GM12878 (cell line): ENCODE measurements at regions not wholly inside any gene's neighbourhood (a gene's known extent, or its start where the extent isn't known, plus 50 kb on each side); places are given as distances from the start of the nearest gene placed in this dataset.

Experiments used
- ATAC-seq: fragments of 200-7000 bp; cut with Tn5 transposase; 3 replicates; pipeline ENCODE4 v1.9.1; 2020; ENCODE audit warnings: mild to moderate bottlenecking, moderate library complexity
- BruUV-seq: library from RNA; stranded (reverse); fragments of 400-500 nt; replicated peaks from 2 replicates; lab custom pipeline; 2021; lab: Mats Ljungman, UMichigan
- CTCF ChIA-PET: fragments of 300-600 bp; sonication (Branson Sonifier 250); formaldehyde crosslinking; extraction: SDS; loops from one replicate; lab custom pipeline; 2021; ENCODE audit warnings: inconsistent platforms; lab: Yijun Ruan, JAX
- POLR2A ChIA-PET: fragments of 350-600 bp; formaldehyde crosslinking; extraction: SDS; loops from one replicate; lab custom pipeline; 2021; ENCODE audit warnings: inconsistent platforms; lab: Charles Lee
- RAD21 ChIA-PET: fragments of 300-600 bp; sonication (Branson Sonifier 250); formaldehyde crosslinking; loops from one replicate; lab custom pipeline; 2023; ENCODE audit warnings: antibody characterized with exemption; ENCODE audit not compliant: unreplicated experiment; lab: Charles Lee
- SMC1A ChIA-PET: fragments of 300-600 bp; sonication (Branson Sonifier 250); formaldehyde crosslinking; loops from one replicate; lab custom pipeline; 2023; ENCODE audit not compliant: unreplicated experiment, uncharacterized antibody; lab: Charles Lee
- DNase-seq: peaks from one replicate; pipeline ENCODE4 v3.0.0-alpha.2; 2011; ENCODE audit warnings: low read depth, low spot score
- FAIRE-seq: peaks from 3 replicates; lab custom pipeline; 2011; peaks lifted over from hg19 to GRCh38; lab: Jason Lieb, UNC
- H2AFZ ChIP-seq: 2 replicates; pipeline ENCODE4 v1.6.0; 2011; ENCODE audit warnings: low read depth, low read length, control low read depth; ENCODE audit not compliant: control insufficient read depth
- H3K27ac ChIP-seq: 2 replicates; pipeline ENCODE4 v1.5.1; 2011; ENCODE audit warnings: control low read depth; ENCODE audit not compliant: control insufficient read depth, insufficient read depth
- H3K27me3 ChIP-seq, 2 experiments: replicated peaks in 1 of 2; 2 replicates each; pipeline versions ENCODE4 v1.6.0 to v1.6.1; 2011; ENCODE audit warnings: low read length in 1 of 2; ENCODE audit not compliant: control insufficient read depth in 2 of 2, insufficient read depth in 2 of 2
- H3K36me3 ChIP-seq, 2 experiments: 2 replicates each; pipeline ENCODE4 v1.5.1; 2011; ENCODE audit warnings: low read length in 1 of 2; ENCODE audit not compliant: control insufficient read depth in 2 of 2, insufficient read depth in 2 of 2
- H3K4me1 ChIP-seq: 2 replicates; pipeline ENCODE4 v1.6.1; 2011; ENCODE audit warnings: mild to moderate bottlenecking, low read length, moderate library complexity, mixed read lengths; ENCODE audit not compliant: control insufficient read depth, insufficient read depth
- H3K4me2 ChIP-seq: 2 replicates; pipeline ENCODE4 v1.6.0; 2011; ENCODE audit warnings: control low read depth; ENCODE audit not compliant: control insufficient read depth, insufficient read depth
- H3K4me3 ChIP-seq: fragments of 200-600 bp; sonication (generic); 2 replicates; pipeline ENCODE4 v1.5.1; 2016
- H3K79me2 ChIP-seq: 2 replicates; pipeline ENCODE4 v1.6.0; 2011; ENCODE audit warnings: low read length; ENCODE audit not compliant: control insufficient read depth, insufficient read depth
- H3K9ac ChIP-seq: 2 replicates; pipeline ENCODE4 v1.8.0; 2011; ENCODE audit warnings: low read length, control low read depth, mixed read lengths; ENCODE audit not compliant: control insufficient read depth, insufficient read depth
- H3K9me3 ChIP-seq: replicated peaks from 3 replicates; pipeline ENCODE4 v1.5.1; 2011; ENCODE audit warnings: mild to moderate bottlenecking, low read length; ENCODE audit not compliant: control insufficient read depth, insufficient read depth
- H4K20me1 ChIP-seq: 2 replicates; pipeline ENCODE4 v1.6.0; 2011; ENCODE audit not compliant: control insufficient read depth, insufficient read depth
- CBFB ChIP-seq: IDR thresholded peaks from 2 replicates; pipeline ENCODE4 v1.6.1; 2016; ENCODE audit warnings: antibody characterized with exemption, low read depth
- CHD2 ChIP-seq: IDR thresholded peaks from 2 replicates; pipeline ENCODE4 v1.6.1; 2011; ENCODE audit warnings: low read depth, low read length, improper control_type of control experiment, borderline replicate concordance
- CREB1 ChIP-seq: IDR thresholded peaks from 2 replicates; pipeline ENCODE4 v1.6.1; 2012; ENCODE audit warnings: low read depth, mild to moderate bottlenecking, inconsistent platforms
- E4F1 ChIP-seq: fragments of 450-650 bp; IDR thresholded peaks from 2 replicates; pipeline ENCODE4 v1.6.1; 2018; ENCODE audit warnings: borderline replicate concordance, mild to moderate bottlenecking; ENCODE audit not compliant: partially characterized antibody
- FOXM1 ChIP-seq: IDR thresholded peaks from 2 replicates; pipeline ENCODE4 v1.6.1; 2012; ENCODE audit warnings: low read depth, mild to moderate bottlenecking, inconsistent platforms, low read length, moderate library complexity
- IRF3 ChIP-seq: fragments of 450-650 bp; IDR thresholded peaks from 2 replicates; pipeline ENCODE4 v1.6.1; 2014; ENCODE audit warnings: mild to moderate bottlenecking
- IRF4 ChIP-seq: IDR thresholded peaks from 2 replicates; pipeline ENCODE4 v1.6.1; 2011; ENCODE audit warnings: low read depth, low read length
- JUND ChIP-seq: IDR thresholded peaks from 2 replicates; pipeline ENCODE4 v1.6.1; 2012; ENCODE audit warnings: low read depth, mild to moderate bottlenecking, low read length, improper control_type of control experiment, moderate library complexity
- MEF2A ChIP-seq: IDR thresholded peaks from 2 replicates; pipeline ENCODE4 v1.6.1; 2011; ENCODE audit warnings: low read depth, mild to moderate bottlenecking, low read length, moderate library complexity; ENCODE audit not compliant: insufficient read depth
- MEF2B ChIP-seq: fragments of 450-650 bp; IDR thresholded peaks from 2 replicates; pipeline ENCODE4 v1.6.1; 2018; ENCODE audit warnings: mild to moderate bottlenecking, moderate library complexity; ENCODE audit not compliant: partially characterized antibody, poor library complexity, severe bottlenecking
- POLR2AphosphoS2 ChIP-seq: IDR thresholded peaks from 2 replicates; pipeline ENCODE4 v1.6.1; 2011; ENCODE audit warnings: low read depth, mild to moderate bottlenecking, low read length, improper control_type of control experiment, moderate library complexity
- POLR2AphosphoS5 ChIP-seq: IDR thresholded peaks from 2 replicates; pipeline ENCODE4 v1.6.1; 2011; ENCODE audit warnings: mild to moderate bottlenecking, low read length, inconsistent platforms
- SPI1 ChIP-seq: IDR thresholded peaks from 2 replicates; pipeline ENCODE4 v1.6.1; 2011; ENCODE audit warnings: low read depth, mild to moderate bottlenecking, low read length, moderate library complexity, borderline replicate concordance; ENCODE audit not compliant: insufficient read depth
- STAT3 ChIP-seq: IDR thresholded peaks from 2 replicates; pipeline ENCODE4 v1.6.1; 2011; ENCODE audit warnings: low read depth, low read length, improper control_type of control experiment
- YBX1 ChIP-seq: fragments of 450-650 bp; IDR thresholded peaks from 2 replicates; pipeline ENCODE4 v1.6.1; 2016; ENCODE audit warnings: antibody characterized with exemption
- YY1 ChIP-seq: IDR thresholded peaks from 2 replicates; pipeline ENCODE4 v1.6.1; 2011; ENCODE audit warnings: low read depth, mild to moderate bottlenecking, low read length
- ZBED1 ChIP-seq: IDR thresholded peaks from 2 replicates; pipeline ENCODE4 v1.6.1; 2016; ENCODE audit warnings: borderline replicate concordance
- ZNF217 ChIP-seq: fragments of 450-650 bp; IDR thresholded peaks from 2 replicates; pipeline ENCODE4 v1.6.1; 2017; ENCODE audit warnings: antibody characterized with exemption, mild to moderate bottlenecking
- ZNF592 ChIP-seq: fragments of 450-650 bp; IDR thresholded peaks from 2 replicates; pipeline ENCODE4 v1.6.1; 2017; ENCODE audit warnings: mild to moderate bottlenecking, moderate library complexity
- whole genome bisulfite sequencing: methylation state at CpG from one replicate; pipeline ENCODE4 v1.1.6; 2016; ENCODE audit warnings: low lambda C conversion rate; ENCODE audit not compliant: insufficient replicate concordance, insufficient coverage; ENCODE audit errors: missing lambda C conversion rate; 5-methylcytosine and 5-hydroxymethylcytosine counted together
- in situ Hi-C: fragments of 300-500 bp; cut with MboI; formaldehyde crosslinking; loops from 9 replicates; pipeline ENCODE4 v1.14.3; 2018; ENCODE audit warnings: mixed read lengths
- intact Hi-C: fragments of 100-400 bp; cut with micrococcal nuclease; formaldehyde crosslinking; loops from one replicate; pipeline ENCODE4 v1.14.2; 2022; ENCODE audit not compliant: unreplicated experiment

GRCh38 chr14:49017447-49017846, 568.7 kb downstream of the RPS29 start:
- Histone ChIP-seq H3K9ac (no peak overlapping the region), H3K4me2 (no peak overlapping the region), H3K36me3 (no peaks in the 10 kb centered on the region), H3K27me3 (no peaks in the 10 kb centered on the region), H3K79me2 (no peaks in the 10 kb centered on the region), H3K27ac (no peak overlapping the region), H2AFZ (no peak overlapping the region), H3K4me1 (no peaks in the 10 kb centered on the region), H4K20me1 (no peaks in the 10 kb centered on the region), H3K9me3 (no peaks in the 10 kb centered on the region), H3K4me3 (no peak overlapping the region)
- ChIA-PET CTCF (interaction anchor here (0.6 kb wide), 1 partner anchor 133 kb away, joined by 5 read pairs; no protein-coding TSS in a partner anchor), SMC1A (no interaction called here), POLR2A (no interaction called here), RAD21 (no interaction called here)
- FAIRE-seq (no peak), DNase-seq (no peak), ATAC-seq (no peak)
- no TSS peak for BruUV-seq
- 14% methylated on average over 5 of the region's 5 CpGs for WGBS
- in situ Hi-C loops (no loop called here), intact Hi-C loops (no loop called here)
- TF ChIP-seq JUND: no peak
- TF ChIP-seq CBFB: no peak
- no peak for TF ChIP-seq YBX1
- no peak for TF ChIP-seq FOXM1
- TF ChIP-seq E4F1: no peak
- no peak for TF ChIP-seq MEF2B
- no peak for TF ChIP-seq YY1
- TF ChIP-seq MEF2A: no peak
- TF ChIP-seq ZNF592: no peak
- TF ChIP-seq IRF4: no peak
- TF ChIP-seq CHD2: no peak
- TF ChIP-seq STAT3: no peak
- TF ChIP-seq POLR2AphosphoS2: no peak
- no peak for TF ChIP-seq ZNF217
- TF ChIP-seq ZBED1: no peak
- TF ChIP-seq SPI1: no peak
- TF ChIP-seq CREB1: no peak
- no peak for TF ChIP-seq IRF3
- no peak for TF ChIP-seq POLR2AphosphoS5
